ENCODE measurements at regions not wholly inside any gene's neighbourhood (a gene's known extent, or its start where the extent isn't known, plus 50 kb on each side); places are given as distances from the start of the nearest gene placed in this dataset.

DNA sequence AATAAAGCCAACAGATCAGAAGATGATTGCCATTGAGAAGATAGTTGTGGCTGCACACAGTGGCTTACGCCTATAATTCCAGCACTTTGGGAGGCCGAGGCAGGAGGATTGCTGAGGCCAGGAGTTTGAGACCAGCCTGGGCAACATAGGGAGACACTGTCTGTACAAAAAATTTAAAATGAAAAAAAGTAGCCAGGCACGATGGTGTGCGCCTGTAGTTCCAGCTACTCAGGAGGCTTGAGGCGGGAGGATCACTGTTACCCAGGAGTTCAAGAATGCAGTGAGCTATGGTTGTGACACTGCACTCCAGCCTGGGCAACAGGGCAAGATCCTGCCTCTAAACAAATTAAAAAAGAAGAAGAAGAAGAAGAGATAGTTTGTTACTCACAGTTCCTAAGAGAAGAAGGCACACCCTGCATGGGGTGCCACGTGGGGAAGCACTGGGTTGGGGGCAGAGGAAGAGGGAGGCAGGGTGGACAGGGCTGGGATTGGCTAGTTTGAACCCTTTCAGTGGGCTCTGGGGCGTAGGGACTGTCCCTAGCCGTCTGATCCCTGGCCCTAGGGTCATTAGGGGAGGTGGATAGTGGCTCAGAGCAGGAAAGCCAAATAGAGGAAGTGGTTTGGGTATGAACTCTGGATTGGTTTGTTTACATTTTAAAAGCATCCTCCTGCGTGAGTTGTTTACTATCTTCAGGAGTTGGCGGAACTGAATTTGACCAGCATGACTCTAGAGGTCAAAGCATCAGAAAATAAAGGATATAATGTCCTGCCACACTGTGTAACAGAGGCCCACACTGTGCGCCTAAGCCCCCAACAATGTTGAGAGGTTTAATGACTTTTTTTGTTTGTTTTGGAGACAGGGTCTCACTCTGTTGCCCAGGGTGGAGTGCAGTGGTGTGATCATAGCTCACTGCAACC is 60.5 kb upstream of the MEDAG start:
- no peak for DNase-seq (ENCODE audit: low read depth)

DNA sequence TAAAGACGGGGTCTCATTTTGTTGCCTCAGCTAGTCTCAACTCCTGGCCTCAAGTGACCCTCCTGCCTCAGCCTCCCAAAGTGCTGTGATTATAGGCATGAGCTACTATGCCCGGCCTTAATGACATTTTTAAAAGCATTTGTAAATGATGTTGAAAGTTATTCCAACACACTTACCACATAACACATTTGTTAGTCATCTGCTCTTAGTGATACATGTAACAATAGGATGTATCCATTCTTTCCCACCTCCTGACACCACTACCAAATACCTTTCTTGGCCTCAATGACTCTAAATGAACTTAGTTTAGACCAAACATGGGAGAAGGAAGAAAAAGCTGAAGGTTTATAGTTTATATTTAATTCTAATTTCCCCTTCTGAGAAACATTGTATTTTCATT is 59.8 kb upstream of the MEDAG start:
- DNase-seq (ENCODE audit: low read depth) = no peak

DNA sequence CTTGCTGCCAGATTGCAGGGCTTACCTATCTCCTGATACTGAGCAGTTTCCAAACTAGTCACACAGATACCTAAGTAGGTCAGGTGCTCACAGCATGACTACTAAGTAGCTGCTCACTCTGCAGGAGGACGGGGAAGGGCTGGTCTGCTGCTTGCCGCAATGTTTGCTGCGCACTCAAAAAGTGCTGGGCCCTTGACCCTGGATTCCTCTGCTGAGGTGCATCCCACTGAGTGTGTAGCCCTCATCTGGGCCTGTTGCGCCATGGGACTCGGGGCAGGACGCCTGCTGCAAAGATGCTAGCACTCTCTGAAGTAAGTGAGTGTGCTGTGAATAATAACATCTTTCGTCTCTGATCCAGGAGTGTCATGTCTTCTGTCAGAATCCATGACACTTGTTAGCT is 59.2 kb upstream of the MEDAG start:
- no peak for DNase-seq (ENCODE audit: low read depth)

DNA sequence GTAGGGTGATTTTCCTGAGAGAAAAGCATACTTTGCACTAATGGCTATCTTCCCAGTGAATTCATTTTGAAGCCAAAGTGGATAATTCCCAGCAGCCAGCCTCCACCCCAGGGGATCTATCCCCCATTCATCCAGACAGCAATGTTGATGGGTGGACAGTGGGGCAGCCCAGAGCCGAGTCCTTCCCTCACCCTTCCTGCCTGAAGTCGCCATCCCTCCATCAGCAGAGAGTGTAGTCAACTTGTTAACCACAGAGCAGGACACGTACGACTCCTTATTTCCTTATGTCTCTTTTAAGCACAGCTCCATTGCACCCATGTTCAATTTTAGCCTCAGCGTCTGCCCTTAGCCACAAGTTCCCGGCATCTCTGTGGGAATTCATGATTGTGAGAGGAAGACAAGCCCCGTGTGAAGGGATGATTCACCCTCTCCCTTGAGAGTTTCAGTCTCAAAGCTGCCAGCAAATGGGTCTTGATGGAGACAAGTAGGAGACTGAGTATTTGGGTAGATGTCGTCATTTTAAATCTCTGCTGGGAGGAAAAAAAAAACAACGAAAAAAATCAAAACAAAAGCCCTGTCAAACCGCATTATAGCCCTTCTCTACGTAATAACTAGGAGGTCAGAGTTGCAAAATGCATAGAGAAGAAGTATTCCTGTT is 58.3 kb upstream of the MEDAG start:
- no peak for DNase-seq (ENCODE audit: low read depth)

DNA sequence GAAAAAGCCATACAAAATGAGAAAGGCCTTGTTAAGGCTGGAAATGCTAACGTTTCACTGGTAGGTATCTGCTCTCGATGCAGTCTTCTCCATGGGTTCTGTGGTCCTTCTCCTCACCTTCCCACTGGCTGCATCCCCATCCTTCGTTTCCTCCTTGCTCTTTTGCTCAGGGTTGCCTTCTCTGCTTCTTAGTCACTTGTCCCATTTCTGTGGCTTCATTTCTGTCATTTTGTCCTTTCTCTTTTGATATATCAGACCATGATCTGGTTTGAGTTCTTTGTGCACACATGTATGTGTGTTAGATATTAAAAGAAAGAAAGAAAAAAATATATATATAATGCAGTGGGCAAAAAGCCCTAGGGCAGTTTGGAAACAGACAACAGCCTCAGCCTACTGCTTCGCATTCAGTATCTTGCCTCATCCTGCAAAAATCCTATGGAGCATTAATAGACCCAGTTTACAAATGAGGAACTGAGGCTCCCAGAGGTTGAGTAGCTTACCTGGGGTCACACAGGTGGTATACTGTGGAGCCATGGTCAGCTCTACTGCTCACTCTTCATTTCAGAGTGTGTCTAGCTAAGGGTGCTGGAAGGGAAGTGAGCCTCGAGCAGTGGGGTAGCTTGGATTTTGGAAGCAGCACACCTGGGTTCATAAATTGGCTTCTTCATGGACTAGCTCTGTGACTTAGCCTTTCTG is 57.6 kb upstream of the MEDAG start:
- no peak for DNase-seq (ENCODE audit: low read depth)

DNA sequence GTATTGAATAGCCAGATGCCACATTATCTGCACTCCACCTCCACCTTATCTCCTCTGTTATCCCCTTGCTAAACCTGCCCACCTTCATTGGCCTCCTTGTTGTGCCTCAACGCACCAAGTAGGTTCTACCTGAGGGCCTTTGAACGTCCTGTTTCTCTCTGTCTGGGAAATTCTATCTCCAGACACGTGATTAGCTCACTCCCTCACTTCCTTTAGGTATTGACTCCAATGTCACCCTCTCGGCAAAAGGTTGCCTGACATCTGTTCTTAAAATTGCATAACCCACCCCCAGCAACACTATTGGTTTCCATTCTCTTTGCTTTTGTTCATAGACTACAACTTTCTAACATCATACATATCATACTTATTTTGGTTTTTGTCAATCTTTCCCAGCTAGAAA is 56.5 kb upstream of the MEDAG start:
- DNase-seq (ENCODE audit: low read depth) = no peak

DNA sequence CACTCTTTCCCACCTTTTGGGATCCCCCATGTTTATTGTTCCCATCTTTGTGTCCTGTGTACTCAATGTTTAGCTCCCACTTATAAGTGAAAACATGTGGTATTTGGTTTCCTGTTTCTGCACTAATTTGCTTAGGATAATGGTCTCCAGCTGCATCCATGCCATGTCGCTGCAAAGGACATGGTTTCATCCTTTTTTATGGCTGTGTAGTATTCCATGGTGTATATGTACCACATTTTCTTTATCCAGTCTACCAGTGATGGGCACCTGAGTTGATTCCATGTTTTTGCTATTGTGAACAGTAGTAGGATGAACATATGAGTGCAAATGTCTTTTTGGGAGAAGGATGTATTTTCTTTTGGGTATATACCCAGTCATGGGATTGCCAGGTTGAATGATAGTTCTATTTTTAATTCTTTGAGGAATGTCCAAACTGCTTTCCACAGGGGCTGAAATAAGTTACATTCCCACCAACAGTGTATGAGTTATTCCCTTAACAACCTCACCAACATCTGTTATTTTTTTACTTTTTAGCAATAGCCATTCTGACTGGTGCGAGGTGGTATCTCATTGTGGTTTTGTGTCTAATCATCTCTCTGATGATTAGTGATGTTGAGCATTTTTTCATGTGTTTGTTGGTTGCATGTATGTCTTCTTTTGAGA is 55.7 kb upstream of the MEDAG start:
- DNase-seq (ENCODE audit: low read depth) = no peak

DNA sequence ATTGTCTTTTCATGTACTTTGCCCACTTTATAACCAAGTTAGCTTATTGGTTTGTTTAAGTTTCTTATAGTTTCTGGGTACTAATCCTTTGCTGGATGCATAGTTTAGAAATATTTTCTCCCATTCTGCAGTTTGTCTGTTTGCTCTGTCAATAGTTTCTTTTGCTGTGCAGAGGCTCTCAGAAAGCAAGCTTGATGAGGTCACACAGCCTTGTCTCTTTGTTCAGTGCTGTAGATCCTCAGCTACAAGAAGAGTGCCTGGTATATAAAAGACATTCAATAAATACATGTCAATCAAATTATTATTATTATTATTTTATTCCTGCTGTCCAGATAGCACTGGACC is 55.2 kb upstream of the MEDAG start:
- no peak for DNase-seq (ENCODE audit: low read depth)

DNA sequence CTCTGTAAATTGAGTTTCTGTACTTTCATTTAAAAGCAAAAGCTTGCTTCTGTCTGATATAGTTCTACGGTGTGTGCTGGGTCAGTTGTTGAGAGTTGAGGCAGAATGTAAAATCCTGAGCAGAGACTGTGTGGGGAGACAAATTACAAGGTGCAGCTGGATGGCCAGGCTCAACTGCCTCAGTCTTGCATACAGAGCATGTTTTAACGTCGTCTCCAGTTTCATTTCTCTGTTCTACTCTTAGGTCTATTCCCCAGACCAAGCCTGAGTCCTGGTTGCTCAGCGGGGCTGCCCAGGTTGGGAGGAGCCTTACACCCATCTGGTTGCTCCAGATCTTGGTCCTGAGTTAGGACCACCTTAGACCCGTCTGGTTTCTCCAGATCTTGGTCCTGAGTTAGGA is 54.4 kb upstream of the MEDAG start:
- DNase-seq (ENCODE audit: low read depth) = no peak

DNA sequence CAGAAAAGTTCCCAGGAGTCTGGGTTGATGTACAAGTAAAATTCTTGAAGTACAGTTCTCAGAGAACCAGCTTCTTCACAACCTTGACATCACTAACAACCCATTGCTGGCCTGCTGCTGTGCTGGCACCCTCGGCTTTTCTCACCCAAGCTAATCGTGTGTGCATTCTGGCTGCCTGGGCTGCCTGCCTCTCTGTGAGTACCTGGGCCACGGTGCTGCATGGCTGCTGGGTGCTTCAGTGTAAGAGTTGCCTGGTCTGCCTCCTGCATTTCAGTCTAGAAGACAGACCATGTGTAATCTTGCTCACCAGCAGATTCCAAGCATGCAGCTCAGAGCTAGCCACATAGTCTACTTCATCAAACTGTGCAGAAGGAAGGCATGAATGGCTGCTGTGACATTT is 50.5 kb upstream of the MEDAG start:
- no peak for DNase-seq (ENCODE audit: low read depth)

DNA sequence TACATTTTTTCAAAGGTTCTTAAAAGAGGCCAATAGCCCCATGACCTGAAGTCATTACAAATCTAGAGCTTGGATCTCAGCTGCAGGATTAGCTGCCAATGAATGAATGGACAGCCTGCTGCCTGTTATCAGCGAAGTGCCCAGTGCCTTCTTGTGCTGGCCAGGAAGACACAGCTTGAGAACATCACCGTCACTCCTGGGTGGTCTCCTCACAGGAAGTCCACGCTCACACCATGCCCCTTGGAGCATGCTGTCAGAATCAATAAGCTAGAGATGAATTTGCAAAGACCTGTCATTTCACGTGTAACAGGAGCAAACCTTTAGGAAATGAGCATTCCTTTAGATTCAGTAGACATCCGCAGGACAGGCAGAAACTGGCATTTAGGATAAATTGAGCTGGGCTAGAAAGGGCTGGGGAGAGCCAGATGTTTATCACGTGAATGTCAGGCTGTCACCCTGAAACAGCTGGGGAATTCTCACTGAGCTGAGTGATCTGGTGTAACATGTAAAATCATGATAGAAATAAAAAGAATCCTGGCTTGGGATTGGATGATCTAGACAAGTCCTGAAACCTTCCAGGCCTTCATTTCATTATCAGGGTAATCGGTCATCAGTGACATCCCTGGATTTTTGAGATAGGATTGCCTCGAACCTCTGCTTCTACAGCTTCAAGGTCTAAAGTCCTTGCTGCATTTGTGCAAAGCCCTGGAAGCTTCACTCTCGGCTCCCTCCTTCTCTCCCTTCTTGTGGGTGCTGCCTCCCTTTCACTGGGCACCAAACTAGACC is 49.9 kb upstream of the MEDAG start:
- no peak for DNase-seq (ENCODE audit: low read depth)

All from stimulated activated CD4-positive, alpha-beta T cell treated with anti-CD3 and anti-CD28 coated beads, Interleukin-2, amount 100 ng/mL, for 4 hours (primary cell).